Right lobe of liver (tissue), 4 donors: ENCODE measurements at regions not wholly inside any gene's neighbourhood (a gene's known extent, or its start where the extent isn't known, plus 50 kb on each side); places are given as distances from the start of the nearest gene placed in this dataset.

Source experiments
- CTCF ChIP-seq, 4 donors: fragments of 200-600 bp in 3 of 4; fragments of 450-650 bp in 1 of 4; IDR thresholded peaks; one replicate each; pipeline versions ENCODE4 v1.5.1 to v1.8.0; 2016 to 2022; ENCODE audit warnings: antibody characterized with exemption in 4 of 4, mild to moderate bottlenecking in 2 of 4
- POLR2A ChIP-seq: fragments of 450-650 bp; IDR thresholded peaks from one replicate; pipeline ENCODE4 v1.6.1; 2017; ENCODE audit warnings: antibody characterized with exemption, mild to moderate bottlenecking
- donor health status: DM: no; HTN: no; CAD: no.
- donor health status: DM: no; HTN: no; CAD: no.
- donor health status: DM: no; HTN: yes; CAD: no.

DNA sequence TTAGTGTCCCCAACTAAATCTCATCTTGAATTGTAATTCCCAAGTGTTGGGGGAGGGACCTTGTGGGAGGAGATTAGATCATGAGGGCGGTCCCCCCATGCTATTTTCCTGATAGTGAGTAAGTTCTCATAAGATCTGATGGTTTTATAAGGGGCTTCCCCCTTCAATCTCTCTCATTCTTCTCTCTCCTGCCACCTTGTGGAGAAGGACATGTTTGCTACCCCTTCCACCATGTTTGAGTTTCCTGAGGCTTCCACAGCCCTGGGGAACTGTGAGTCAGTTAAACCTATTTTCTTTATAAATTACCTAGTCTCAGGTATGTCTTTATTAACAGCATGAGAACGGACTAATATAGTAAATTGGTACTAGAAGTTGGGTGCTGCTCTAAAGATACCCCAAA lies 365.6 kb downstream of the ANKRD7 start:
- peak in 1 of 4 donors; percentile 18 for TF ChIP-seq CTCF (IDR thresholded peaks at IDR 0.05)
- TF ChIP-seq POLR2A = no peak
